ENCODE measurements at regions not wholly inside any gene's neighbourhood (a gene's known extent, or its start where the extent isn't known, plus 50 kb on each side); places are given as distances from the start of the nearest gene placed in this dataset.

GRCh38 chr10:47081264-47081663 lies 170.0 kb downstream of the PTPN20 start:
- TF ChIP-seq ZNF274 (IDR thresholded peaks at IDR 0.05; ENCODE audit: low read depth, low read length) (no peak), SUZ12 (IDR thresholded peaks at IDR 0.05; ENCODE audit: extremely low read depth, insufficient read depth, insufficient read length) (no peak)

Data from NT2/D1 (cell line).